ENCODE measurements at regions not wholly inside any gene's neighbourhood (a gene's known extent, or its start where the extent isn't known, plus 50 kb on each side); places are given as distances from the start of the nearest gene placed in this dataset.

GRCh38 chr5:52673495-52673894 is 114.2 kb upstream of the ITGA1 start:
- TF ChIP-seq CTCF (IDR thresholded peaks at IDR 0.05; ENCODE audit: poor library complexity) = no peak
- TF ChIP-seq EZH2 (IDR thresholded peaks at IDR 0.05; ENCODE audit: borderline replicate concordance) = no peak
- TF ChIP-seq EZH2phosphoT487 (IDR thresholded peaks at IDR 0.05; ENCODE audit: low read depth, severe bottlenecking, unreplicated experiment) = no peak

Measured in hepatocyte (in vitro differentiated cells).